Transverse colon (tissue), 4 donors: ENCODE measurements at regions not wholly inside any gene's neighbourhood (a gene's known extent, or its start where the extent isn't known, plus 50 kb on each side); places are given as distances from the start of the nearest gene placed in this dataset.

Experiments used
- DNase-seq: peaks from one replicate; pipeline ENCODE4 v3.0.0-alpha.2; 2019
- H3K27ac ChIP-seq, 4 donors: fragments of 200-600 bp; sonication (generic); 2 replicates each; pipeline ENCODE4 v1.5.1; 2016 to 2018; ENCODE audit warnings: inconsistent platforms in 4 of 4
- H3K27me3 ChIP-seq: fragments of 200-600 bp; sonication (generic); 2 replicates; pipeline ENCODE4 v1.5.1; 2017; ENCODE audit warnings: inconsistent platforms
- H3K36me3 ChIP-seq, 4 donors: fragments of 200-600 bp; sonication (generic); 2 replicates each; pipeline ENCODE4 v1.5.1; 2017 to 2019; ENCODE audit warnings: inconsistent platforms in 4 of 4
- H3K4me1 ChIP-seq, 4 donors: fragments of 200-600 bp; sonication (generic); 2 replicates each; pipeline ENCODE4 v1.5.1; 2017 to 2020; ENCODE audit warnings: inconsistent platforms in 4 of 4
- H3K4me3 ChIP-seq, 4 donors: fragments of 200-600 bp; sonication (generic); 1 replicate in 1 of 4; 2 replicates in 3 of 4; pipeline versions ENCODE4 v1.5.1 to v1.6.1; 2017 to 2019; ENCODE audit warnings: inconsistent platforms in 4 of 4
- H3K9me3 ChIP-seq, 2 donors: fragments of 200-600 bp; sonication (generic); 2 replicates each; pipeline ENCODE4 v1.5.1; 2017 to 2019; ENCODE audit warnings: inconsistent platforms in 2 of 2
- CTCF ChIP-seq, 5 experiments: fragments of 200-600 bp in 3 of 5; fragments of 450-650 bp in 2 of 5; sonication (generic) in 3 of 5; IDR thresholded peaks; 1 replicate in 2 of 5; 2 replicates in 3 of 5; pipeline ENCODE4 v1.5.1; 2016 to 2017; ENCODE audit warnings: antibody characterized with exemption in 5 of 5, inconsistent platforms in 3 of 5, mild to moderate bottlenecking in 2 of 5, moderate library complexity in 1 of 5
- EP300 ChIP-seq: sonication (generic); formaldehyde crosslinking; IDR thresholded peaks from one replicate; pipeline ENCODE4 v1.6.1; 2017; ENCODE audit warnings: antibody characterized with exemption, low read depth
- POLR2A ChIP-seq: fragments of 450-650 bp; IDR thresholded peaks from one replicate; pipeline ENCODE4 v1.6.1; 2016; ENCODE audit warnings: antibody characterized with exemption, mild to moderate bottlenecking, moderate library complexity
- POLR2AphosphoS5 ChIP-seq, 3 donors: sonication (generic); formaldehyde crosslinking; IDR thresholded peaks; one replicate each; pipeline ENCODE4 v1.6.1; 2016; ENCODE audit warnings: antibody characterized with exemption in 3 of 3
- WGBS, 2 donors: methylation state at CpG; one replicate each; pipeline ENCODE4 v1.1.5; 2018; ENCODE audit warnings: low coverage in 1 of 2; 5-methylcytosine and 5-hydroxymethylcytosine counted together
- in situ Hi-C, 4 donors: fragments of 200-750 bp; cut with MboI; loops; one replicate each; pipeline versions ENCODE4 v1.15.0 to v1.15.1; 2017; ENCODE audit warnings: low sequenced_read_pairs in 3 of 4, low pct_ligation_motif_present in 1 of 4, low pct_unique_long_range_greater_than_20kb in 1 of 4
- intact Hi-C: fragments of 100-400 bp; cut with DNase I; formaldehyde crosslinking; loops from one replicate; pipeline ENCODE4 v1.15.1; 2023; ENCODE audit warnings: low total_unique reads

- 84 to 100% methylated on average over 1 of the region's 1 CpG for WGBS, 2 donors
- TF ChIP-seq POLR2A: no peak
- H3K27ac ChIP-seq: no peak overlapping the region
- no peaks in the 10 kb centered on the region for H3K9me3 ChIP-seq
- in situ Hi-C loops (no loop called here), intact Hi-C loops (no loop called here)
- no peaks in the 10 kb centered on the region for H3K4me1 ChIP-seq
- H3K27me3 ChIP-seq: no peaks in the 10 kb centered on the region
- no peak for DNase-seq
- no peak overlapping the region for H3K4me3 ChIP-seq
- H3K36me3 ChIP-seq: no peaks in the 10 kb centered on the region
Observed at GRCh38 chr10:108624052-108624451, 1299.3 kb downstream of the XPNPEP1 start.

- WGBS, 2 donors: 73 to 75% methylated on average over 1 of the region's 1 CpG
- no peak overlapping the region for H3K4me3 ChIP-seq
Observed at GRCh38 chr10:108620821-108621534, 1302.3 kb downstream of the XPNPEP1 start.

GRCh38 chr10:108616559-108617285, 1306.6 kb downstream of the XPNPEP1 start:
- H3K36me3 ChIP-seq: no peaks in the 10 kb centered on the region
- H3K27me3 ChIP-seq: no peaks in the 10 kb centered on the region
- intact Hi-C loops (no loop called here), in situ Hi-C loops (no loop called here)
- no peaks in the 10 kb centered on the region for H3K4me1 ChIP-seq
- H3K4me3 ChIP-seq: no peak overlapping the region
- DNase-seq: no peak
- WGBS, 2 donors: 71 to 87% methylated on average over 2 to 6 of the region's 6 CpGs
- no peaks in the 10 kb centered on the region for H3K9me3 ChIP-seq
- no peak for TF ChIP-seq CTCF (IDR thresholded peaks at IDR 0.05)
- TF ChIP-seq EP300: no peak
- no peak for TF ChIP-seq POLR2A
- no peak for TF ChIP-seq POLR2AphosphoS5 (IDR thresholded peaks at IDR 0.05)
- no peak overlapping the region for H3K27ac ChIP-seq

More at GRCh38 chr10:108620821-108621534, 1302.3 kb downstream of the XPNPEP1 start:
- intact Hi-C loops (no loop called here), in situ Hi-C loops (no loop called here)
- Histone ChIP-seq H3K27me3 (no peaks in the 10 kb centered on the region), H3K4me1 (no peaks in the 10 kb centered on the region), H3K27ac (no peak overlapping the region), H3K36me3 (no peaks in the 10 kb centered on the region), H3K9me3 (no peaks in the 10 kb centered on the region)
- TF ChIP-seq POLR2A: no peak
- no peak for TF ChIP-seq CTCF (IDR thresholded peaks at IDR 0.05)
- no peak for TF ChIP-seq POLR2AphosphoS5 (IDR thresholded peaks at IDR 0.05)
- no peak for TF ChIP-seq EP300
- DNase-seq: no peak

GRCh38 chr10:108615576-108616320, 1307.6 kb downstream of the XPNPEP1 start:
- in situ Hi-C loops: no loop called here

More at GRCh38 chr10:108615576-108616320, 1307.6 kb downstream of the XPNPEP1 start:
- WGBS, 2 donors: 41 to 62% methylated on average over 3 of the region's 3 CpGs
- TF ChIP-seq POLR2AphosphoS5 (IDR thresholded peaks at IDR 0.05) (no peak), EP300 (no peak), POLR2A (no peak), CTCF (IDR thresholded peaks at IDR 0.05) (no peak)
- intact Hi-C loops: no loop called here
- H3K27me3 ChIP-seq: no peaks in the 10 kb centered on the region
- no peak overlapping the region for H3K27ac ChIP-seq
- no peaks in the 10 kb centered on the region for H3K36me3 ChIP-seq
- H3K9me3 ChIP-seq: no peaks in the 10 kb centered on the region
- DNase-seq: no peak
- H3K4me3 ChIP-seq: no peak overlapping the region
- H3K4me1 ChIP-seq: no peaks in the 10 kb centered on the region
